HG02884 (cell line): ENCODE measurements at regions not wholly inside any gene's neighbourhood (a gene's known extent, or its start where the extent isn't known, plus 50 kb on each side); places are given as distances from the start of the nearest gene placed in this dataset.
"Not testable (repeated sequence)": the region's sequence is repeated elsewhere in the genome, so short reads cannot be mapped to it uniquely, and the experiment has no call there.

Experiments used
- ATAC-seq: cut with Tn5 transposase; IDR thresholded peaks from one replicate; pipeline ENCODE4 v1.9.1; 2021; ENCODE audit warnings: mild to moderate bottlenecking, moderate library complexity; ENCODE audit not compliant: unreplicated experiment

DNA sequence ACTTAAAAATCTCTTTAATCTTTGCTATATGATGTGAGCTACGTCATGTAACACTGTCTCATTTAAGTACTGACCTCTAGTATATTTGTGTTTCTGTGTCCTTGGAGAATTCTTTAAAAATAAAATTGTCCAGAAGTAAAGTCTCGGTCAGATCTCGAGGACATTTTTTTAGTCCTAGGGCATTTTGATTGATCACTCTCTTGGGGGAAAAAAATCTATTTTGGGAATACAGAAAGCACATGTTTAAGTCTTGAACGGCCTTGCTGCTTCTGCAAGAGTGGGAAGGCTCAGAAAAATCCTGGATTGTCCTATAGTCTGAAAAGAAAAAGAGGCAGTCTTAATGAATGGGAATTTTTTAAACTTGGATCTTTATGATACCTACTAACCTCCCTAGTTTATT, 234.3 kb downstream of the UTRN start:
- ATAC-seq, result no peak

DNA sequence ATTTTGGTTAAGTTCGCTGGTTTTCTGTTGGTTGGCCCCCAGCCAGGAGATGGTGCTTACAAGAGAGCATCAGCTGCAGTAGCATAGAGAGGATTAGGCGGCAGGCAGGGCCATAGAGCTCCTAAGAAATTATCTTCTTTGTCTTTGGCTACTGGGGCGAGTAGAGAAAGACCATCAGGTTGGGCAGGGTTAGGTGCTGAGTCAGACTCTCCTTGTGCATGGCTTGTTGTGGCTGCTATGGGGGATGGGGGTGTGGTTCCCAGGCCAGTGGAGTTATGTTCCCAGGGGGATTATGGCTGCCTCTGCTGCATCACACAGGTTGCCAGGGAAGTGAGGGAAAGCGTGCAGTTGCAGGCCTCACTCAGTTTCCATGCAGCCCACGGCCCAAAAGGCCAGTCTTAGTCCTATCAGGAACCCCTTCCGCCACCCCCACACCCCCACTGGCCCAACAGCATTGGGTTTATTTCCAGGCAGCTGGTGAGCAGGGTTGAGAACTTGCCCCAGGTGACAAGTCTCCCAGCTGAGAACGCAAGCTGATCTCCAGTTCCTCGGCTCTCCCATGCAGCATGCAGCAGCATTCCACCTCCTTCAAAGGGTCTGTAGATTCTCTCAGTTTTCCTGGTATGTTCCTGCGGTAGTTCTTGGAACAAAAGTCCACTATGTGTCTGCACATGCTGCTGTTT, 243.7 kb downstream of the UTRN start:
- no peak for ATAC-seq

DNA sequence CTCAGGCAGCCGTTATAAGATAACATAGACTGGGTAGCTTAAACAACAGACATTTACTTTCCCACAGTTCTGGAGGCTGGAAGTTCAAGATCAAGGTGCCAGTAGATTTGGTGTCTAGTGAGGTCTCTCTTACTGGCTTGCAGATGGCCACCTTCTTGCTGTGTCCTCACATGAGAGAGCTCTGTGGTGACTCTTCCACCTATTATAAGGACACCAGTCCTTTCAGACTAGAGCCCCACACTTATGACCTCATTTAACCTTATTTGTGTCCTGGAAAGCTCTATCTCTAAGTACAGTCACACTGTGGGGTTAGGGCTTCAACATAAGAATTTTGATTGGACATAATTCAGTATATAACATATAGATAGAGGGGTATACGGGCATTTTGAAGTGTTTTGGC, 245.0 kb downstream of the UTRN start:
- no peak for ATAC-seq

DNA sequence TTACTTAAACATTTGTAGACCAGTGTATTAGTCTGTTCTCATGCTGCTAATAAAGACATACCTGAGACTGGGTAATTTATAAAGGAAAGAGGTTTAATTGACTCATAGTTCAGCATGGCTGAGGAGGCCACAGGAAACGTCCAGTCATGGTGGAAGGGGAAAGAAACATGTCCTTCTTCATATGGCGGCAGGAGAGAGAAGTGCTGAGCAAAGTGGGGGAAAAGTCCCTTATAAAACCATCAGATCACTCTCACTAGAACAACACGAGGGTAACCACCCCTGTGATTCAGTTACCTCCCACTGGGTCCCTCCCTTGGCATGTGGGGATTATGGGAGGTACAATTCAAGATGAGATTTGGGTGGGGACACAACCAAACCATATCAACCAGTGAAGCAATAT, 247.1 kb downstream of the UTRN start:
- ATAC-seq, result not testable (repeated sequence)

DNA sequence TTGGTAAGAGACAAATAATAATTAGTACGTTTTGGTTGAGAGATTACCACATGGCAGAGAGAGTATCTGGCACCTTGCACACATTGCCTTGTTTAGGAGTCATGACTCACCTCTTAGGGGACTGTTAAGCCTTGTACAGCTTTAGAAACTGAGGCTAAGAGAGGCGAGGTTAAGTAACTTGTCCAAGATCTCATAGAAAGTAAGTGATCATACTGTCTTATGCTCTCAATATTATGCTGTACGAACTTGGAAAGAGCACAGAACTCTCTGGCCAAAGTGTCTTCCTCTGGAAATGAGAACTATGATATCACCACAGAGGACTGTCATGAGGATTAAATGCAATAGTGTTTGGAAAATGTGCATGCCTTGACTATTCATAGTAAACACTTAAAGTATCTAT, 249.0 kb downstream of the UTRN start:
- no peak for ATAC-seq

DNA sequence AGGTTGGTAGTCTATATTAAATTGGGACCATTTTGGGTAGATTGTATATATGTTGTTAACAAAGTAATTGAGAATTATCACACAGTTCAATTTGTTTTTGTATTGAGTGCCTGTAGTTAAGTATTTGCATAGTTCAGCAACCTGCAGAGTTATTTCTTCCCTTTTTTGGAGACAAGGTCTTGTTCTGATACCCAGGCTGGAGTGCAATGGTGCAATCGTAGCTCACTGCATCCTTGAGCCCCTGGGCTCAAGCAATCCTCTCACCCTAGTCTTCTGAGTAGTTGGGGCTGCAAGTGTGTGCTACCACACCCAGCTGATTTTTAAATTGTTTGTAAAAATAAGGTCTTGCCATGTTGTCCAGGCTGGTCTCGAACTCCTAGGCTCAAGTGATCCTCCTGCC, 250.5 kb downstream of the UTRN start:
- ATAC-seq, result peak; percentile 44

DNA sequence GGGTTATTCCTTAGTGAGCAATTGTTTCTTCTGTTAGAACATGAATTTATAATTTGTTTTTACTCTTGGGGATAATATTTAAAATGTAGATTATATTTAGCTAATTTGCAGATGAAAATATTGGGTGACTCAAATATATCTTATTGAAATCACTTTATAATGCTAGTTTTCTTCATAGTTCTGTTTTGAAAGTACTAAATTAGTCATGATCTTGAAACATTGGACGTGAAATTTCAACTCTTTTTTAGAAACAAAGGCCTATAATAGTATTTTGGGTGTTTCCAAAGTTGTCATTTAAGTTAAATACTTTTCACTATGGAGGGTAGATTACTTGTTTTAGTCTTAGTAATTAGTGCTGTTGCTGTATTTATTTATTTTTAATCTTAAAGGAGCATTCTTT, 250.9 kb downstream of the UTRN start:
- ATAC-seq, result no peak

DNA sequence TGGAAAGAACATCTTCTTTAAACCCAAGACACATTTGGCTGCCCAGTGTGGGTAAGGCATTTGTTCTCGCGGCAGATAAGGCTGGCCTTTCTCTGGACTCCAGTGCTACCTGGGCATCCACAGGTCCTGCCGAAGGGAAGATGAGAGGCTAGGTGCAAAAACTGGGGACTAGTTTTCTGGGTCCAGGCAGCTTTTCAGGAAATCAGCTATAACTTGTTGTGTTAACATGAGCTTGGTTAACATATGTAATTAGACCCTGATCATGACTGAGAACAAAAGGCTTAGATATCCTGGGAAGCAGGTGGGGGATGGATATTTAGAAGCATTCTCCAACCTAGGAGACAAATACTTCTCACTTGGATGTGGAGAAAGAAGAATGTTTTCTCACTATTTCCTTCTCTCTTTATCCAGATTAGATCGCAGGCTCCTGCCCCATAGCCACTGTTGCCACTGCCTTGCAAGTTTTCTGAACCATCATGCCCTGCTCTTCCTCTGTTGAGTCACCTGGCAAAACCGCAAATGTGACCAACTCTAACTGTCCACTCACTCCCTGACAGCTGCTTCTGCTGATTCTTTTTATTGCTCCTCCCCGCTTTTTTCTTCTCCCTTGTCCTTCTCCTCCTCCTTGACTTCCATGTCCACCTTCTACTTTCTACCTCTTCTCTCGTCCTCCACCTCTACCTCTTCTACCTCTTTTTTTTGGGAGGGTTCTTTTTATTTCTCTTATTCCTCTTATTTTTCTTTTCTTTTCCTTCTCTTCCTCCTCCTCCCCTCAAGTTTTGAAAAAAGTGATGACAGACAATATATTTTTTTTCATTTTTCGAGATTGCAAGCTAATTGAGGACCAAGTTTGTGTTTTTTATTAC, 258.1 kb downstream of the UTRN start:
- ATAC-seq, result no peak

DNA sequence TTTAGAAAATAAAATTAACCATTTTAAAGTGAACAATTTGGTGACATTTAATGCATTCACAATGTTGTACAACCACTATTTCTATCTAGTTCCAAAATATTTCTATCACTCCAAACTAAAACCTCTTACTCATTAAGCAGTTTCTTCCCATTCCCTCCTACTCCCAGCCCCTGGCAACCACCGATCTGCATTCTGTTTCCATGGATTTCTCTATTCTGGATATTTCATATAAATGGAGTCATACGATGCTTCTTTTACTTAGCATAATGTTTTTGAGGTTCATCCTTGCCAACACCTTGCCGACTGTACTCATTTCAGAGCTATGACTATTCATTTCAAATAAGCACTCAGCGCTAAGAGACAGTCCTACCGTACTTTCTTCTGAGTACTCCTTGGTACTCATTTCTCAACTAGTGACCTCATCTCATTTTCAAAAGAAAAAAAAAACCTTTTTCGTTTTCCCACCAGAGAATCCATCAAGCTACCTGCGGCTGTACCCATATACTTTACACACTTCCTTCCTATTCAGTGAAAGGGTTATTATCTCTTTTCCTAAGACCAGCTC, 259.2 kb downstream of the UTRN start:
- no peak for ATAC-seq

DNA sequence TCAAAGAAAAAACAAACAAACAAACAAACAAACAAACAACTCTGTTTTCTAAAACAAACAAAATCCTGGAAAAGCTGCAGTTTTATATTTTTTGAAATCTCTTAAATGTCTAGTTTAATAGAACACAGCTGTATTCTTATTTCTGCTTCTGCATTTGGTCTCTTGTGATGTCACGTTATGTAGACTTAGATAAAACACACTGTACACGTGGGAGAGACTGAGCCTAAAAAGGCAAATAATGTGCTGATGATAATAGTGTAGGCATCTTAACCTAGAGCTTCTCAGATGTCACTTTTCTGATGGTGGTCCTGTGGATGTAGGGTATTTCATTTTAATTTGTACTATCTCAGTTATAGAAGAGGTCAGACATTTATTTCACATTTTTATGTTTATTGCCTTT, 261.7 kb downstream of the UTRN start:
- ATAC-seq, result no peak

DNA sequence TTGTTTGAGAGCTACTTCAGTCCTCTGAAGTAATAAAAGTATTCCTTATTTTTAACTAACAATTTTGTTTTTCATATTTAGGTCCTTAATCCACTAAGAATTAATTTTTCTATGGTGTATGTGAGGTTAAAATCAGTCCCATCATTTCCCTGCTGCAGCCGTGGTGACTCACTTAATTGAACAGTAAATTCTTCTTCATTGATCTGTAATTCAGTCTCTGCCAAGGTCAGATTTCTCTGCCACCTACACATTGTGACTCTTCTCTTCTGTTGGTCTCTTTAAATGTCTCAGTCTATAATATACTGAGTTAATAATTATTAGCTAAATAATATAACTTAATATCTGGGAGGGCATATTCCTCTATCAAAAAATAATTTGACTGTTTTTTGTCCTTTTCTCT, 262.3 kb downstream of the UTRN start:
- ATAC-seq, result no peak

DNA sequence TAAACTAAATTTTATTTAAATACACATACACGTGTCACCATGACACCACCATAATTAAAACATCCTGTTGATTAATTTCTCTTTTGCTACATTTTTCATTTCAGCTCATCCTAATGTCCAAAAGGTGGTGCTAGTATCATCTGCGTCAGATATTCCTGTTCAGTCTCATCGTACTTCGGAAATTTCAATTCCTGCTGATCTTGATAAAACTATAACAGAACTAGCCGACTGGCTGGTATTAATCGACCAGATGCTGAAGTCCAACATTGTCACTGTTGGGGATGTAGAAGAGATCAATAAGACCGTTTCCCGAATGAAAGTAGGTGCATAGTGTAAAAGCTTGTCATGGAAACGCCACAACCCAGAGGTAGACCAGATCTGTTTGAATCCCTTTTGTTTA, 263.4 kb downstream of the UTRN start:
- ATAC-seq, result no peak

DNA sequence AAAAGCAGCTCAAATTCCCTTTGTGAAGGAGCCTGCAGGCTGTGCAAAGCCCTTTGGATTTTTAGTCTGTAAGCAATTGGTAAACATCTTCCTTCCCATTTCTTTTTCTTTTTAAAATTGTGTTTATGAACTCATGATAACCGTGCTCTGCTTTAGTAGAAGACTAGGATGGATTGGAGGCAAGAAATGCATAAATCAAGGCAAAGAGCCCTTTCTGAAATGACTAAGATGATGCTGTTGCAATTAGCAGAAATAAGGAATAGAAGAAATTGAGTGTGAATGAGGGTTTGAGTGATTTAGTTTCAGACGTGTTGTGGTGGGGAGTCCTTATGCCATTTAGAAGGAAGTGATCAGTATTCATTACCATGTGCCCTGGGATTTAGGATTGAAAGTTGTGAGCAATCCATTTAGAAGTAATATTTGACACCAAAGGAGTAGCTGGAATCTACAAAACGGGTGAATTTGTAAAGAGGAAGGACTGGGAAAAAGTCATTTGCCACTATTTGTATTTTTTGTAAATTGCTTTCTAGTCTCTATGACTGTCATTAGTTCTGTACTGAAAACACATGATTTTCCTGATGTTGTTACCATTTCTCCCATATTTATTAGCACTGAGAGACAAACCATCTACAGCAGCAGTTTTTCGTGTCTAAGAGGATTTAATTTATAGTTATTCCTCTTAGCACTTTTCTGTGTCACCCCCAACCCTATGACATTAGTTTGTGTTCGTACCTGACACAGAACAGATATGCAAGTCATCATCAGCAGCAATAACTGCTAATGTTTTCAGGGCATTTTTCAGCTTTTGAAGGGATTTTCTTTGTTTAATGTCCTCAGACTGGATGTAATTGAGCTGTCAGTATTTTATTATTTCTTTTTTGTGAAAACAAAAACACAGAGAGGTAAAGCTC, 265.0 kb downstream of the UTRN start:
- ATAC-seq, result no peak

DNA sequence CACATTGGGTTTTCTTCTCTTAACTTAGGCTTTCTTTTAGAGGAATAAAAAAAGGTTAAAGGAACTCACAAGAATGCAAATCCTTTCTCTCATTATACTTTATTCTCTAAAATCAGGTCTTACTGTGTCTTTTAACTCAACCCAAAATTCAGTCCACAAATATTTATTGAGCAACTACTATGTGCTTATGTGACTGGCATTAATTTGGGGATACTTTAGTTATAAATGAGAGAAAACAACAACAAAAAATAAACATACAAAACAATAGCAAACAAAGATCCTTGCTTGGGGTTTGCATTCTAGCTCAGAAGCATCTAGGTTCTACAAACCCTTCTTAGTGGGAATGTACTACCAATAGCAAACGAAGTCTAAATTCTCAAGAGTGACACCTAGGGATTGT, 266.2 kb downstream of the UTRN start:
- ATAC-seq, result no peak

DNA sequence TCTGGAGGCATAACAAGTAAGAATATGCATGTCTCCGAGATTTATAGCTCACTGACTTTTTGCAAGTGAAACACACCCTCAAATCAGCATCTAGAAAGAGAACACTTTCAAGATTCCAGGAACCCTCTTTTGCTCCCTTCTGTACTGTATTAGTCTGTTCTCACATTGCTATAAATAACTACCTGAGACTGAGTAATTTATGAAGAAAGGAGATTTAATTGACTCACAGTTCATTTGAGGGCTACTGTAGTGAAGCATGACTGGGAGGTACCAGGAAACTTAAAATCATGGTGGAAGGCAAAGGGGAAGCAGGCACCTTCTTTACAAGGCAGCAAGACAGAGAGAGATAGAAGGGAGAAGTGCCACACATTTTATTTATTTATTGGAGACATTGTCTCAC, 269.9 kb downstream of the UTRN start:
- ATAC-seq, result no peak

DNA sequence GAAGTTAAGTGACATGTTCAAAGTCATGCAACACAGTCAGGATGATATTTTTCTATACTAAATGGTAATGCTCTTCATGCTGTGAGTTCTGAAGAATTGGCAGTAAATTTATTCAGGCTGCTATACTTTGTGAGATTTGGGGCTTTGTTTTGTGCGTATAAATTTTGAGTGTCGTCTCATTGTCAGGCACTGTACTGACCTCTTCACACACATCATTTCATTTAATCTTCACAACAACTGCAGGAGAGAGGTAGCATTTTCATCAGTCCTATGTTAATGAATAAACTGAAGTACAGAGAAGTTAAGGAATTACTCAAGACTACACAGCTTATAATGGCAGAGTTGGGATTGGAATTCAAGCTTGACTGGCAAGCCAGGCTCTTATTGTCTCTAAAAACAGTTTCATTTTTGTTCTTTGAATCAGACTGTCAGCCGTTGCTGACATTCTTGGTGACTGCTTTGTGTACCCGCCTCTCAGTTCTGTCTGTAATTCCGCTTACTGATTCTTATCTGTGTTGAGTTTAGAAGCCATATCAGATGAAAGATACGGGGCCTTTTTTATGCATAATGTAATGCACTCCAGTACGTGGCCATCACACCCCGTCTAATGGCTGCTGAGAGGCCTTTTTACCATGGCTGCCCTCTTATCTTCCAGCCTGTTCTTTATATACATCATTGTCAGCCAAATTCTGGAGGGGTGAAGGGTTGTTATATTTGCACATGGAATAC, 274.9 kb downstream of the UTRN start:
- no peak for ATAC-seq

DNA sequence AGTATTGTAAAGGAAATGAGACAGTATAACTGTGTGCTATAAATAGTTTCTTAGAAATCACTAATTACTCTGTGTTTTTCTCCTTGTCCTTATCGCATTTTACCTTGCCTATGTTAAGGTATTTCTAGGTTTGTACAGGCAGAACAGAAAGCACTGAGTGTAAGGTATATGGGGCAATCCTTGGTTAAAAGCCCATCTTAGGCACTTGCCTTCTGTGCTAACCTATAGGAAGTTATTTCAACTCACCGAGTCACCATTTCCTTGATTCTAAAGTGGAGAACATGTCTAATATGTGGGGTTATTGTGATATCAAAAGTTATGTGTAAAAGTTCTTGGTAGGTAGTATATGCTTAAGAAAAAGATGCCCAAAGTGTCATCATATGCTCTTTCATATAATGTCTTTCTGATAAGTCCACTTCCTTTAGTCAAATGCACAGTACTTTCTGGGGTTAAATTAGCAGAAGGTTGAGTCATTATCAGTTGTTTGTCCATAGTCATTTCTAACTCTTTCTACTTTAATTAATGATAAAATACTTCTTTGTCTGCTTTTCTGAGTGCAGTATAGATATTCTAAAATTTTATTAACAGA, 276.4 kb downstream of the UTRN start:
- no peak for ATAC-seq

DNA sequence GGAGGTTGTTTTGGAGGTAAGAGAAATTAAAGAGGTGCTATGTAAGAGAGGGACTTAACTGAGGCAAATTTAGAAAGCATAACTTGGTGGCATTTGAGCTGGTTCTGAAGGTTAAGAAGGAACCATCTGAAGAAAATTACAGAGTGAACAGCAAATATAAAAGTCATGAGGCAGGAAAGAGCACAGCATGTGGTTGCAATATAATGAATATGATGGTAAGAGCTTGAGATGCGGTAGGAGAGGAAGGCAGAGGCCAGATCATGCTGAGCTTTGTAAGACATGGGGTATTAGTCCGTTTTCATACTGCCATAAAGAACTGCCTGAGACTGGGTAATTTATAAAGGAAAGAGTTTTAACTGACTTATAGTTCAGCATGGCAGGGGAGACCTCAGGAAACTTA, 279.1 kb downstream of the UTRN start:
- ATAC-seq, result no peak

DNA sequence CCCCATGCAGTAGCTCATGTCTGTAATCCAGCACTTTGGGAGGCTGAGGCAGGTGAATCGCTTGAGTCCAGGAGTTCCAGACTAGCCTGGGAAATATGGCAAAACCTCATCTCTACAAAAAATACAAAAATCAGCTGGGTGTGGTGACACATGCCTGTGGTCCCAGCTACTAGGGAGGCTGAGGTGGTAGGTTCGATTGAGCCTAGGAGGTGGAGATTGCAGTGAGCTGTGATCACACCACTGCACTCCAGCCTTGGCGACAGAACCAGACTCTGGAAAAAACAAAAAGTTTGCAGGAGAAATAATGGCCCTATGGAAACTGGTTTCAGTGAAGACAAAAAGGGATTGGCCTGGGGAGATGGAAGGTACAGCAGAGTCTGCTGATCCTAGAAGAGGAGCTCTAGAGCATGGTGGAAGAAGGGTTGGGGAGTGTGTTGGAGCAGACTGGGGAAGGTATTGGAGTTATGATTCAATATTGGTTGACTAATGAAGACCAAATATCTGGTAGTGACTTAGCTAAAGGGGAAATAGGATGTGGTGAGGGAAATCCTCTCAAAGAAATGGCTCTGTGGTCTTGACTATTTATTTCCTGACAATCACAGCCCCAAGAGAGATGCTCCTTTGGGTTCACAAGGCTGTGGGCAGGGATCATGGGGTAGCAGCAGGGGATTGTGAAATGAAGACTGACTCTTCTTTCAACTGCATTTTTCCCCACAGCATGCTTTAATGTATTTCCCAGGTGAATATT, 281.9 kb downstream of the UTRN start:
- ATAC-seq, result no peak
